DMS 273 (cell line): ENCODE measurements at regions not wholly inside any gene's neighbourhood (a gene's known extent, or its start where the extent isn't known, plus 50 kb on each side); places are given as distances from the start of the nearest gene placed in this dataset.

Experiments
- DNase-seq: peaks from one replicate; lab custom pipeline; 2025; ENCODE audit not compliant: unreplicated experiment; lab: John Stamatoyannopoulos, UW

DNA sequence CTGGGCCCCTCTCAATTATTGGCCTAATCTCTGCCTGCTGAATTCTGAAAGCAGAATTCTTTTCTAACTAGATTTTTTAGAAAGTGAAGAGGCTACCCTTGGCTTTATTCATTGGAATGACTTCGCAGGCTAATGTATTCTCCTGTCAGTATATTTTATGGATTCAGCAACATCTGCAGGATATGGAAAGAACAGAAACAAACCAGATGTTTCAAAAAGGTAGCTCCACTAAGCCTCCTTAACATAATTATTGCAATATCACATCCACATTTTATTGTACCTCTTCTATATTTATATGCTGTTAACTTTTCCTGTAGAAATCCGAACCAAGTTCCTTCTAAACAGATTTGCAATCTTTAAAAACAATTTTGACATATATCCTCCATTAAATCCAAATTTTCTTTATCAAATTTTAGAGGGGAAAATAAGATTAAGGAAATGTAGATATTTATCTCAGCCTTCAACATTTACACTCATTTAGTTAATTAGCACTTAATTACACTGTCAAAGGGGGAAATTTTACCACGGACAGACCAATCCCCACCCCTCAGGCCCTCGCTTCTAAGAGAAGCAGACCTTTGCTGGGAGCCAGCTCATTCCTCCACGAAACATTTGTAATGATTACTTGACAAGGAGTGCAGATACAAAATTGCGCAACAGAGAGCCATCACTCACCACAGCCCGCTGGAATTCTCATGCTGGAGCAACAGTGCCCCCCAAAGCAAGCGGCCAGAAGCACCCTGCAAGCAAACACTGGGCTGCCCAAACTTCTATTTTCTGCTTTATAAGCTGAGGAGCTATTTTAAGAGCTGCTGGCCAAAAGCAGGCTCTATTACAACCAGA lies 253.4 kb downstream of the ETAA1 start:
- peak; percentile 88 for DNase-seq

DNA sequence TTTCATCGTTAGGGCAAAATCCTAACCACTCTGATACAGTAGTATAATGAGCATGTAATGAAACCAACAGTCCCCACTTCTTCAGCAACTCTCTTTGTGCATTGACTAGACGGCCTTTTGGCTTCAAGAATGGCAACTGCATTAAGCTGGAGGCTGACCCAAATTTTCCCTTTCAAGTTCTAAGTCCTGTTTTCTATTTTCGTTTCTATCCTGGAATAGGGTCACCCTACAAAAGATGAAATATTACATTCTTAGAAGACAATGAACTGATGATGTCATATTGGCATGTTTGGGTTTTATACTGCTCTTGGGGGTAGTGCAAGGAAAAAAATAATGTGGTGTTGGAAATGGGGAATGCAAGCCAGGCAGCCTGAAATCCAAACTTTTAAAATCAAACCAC lies 254.4 kb downstream of the ETAA1 start:
- DNase-seq, result no peak

DNA sequence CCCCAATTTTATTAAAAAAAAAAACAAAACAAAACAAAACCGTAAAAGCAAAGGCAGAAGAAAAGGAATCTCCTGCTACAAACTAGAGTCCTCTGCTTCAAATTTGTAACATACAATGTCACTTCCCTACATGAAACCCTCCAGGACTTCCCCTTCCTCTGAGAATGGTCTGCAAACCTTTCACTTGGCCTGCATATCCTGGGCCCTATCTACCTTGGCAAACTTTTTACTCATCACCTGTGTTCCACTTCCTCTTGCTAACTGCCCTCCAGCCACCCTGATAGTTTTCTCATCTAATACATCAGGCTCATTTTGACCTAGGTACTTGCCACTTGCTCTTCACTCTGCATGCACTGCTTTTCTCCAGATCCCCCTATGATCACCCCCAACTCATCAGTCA lies 255.5 kb downstream of the ETAA1 start:
- DNase-seq, result no peak

DNA sequence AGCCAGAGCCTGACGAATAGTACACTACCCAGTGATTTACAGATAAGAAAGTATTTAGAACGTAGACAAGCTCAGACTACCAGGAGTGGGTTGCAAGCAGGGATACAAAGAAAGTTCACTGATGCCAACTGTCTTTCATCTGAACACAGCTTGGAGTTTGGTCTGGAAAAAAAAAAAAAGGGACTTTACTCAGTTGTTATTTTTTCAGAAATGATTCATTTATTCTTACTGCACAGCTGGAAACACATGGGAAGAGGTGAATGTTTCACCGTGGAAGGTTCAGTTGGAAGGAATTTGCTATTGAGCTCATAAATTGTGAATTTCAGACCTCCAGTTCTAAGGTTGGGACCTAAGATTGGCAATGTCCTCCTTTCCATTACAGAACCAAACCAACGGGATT lies 259.7 kb downstream of the ETAA1 start:
- DNase-seq, result no peak

DNA sequence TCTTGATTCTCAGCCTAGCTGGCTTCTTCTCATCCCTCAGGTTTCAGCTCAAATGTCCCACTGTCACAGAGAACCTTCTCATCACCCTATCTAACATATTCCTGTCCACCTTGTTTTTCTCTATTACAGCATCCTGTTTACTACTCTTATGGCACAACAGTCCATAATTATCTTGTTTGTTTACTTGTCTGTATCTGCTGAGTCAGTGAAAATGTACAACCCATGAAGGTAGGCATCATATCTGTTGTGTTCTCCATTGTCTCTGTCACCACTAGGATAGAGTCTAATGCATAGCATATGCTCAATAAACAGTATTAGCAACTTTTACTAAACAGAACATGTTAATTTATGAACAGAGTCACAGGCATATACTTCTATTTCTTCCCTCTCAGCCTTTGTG lies 261.7 kb downstream of the ETAA1 start:
- DNase-seq, result no peak

DNA sequence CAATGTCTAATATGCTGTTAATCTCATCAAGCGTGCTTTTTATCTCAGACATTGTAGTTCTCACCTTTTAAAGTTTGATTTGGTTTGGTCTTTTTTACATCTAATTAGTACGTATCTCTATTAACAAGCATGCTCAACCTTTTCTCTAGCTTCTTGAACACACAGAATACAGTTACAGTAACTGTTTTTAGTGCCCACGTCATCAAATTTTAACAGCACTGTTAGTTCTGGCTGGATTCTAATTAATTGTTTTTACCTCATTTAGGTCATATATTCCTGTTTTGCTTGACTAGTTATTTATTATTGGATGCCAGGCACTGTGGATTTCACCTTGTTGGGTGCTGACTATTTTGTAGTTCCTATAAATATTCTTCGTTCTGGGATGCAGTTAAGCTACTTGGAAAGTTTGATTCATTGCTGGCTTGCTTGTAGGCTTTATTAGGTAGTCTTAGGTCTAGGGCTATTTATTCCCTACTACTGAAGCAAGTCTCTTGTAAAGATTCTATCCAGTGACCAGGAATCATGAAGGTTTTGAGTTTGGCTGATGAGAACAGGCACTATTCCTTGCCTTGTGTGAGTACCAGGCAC lies 263.0 kb downstream of the ETAA1 start:
- DNase-seq, result no peak

DNA sequence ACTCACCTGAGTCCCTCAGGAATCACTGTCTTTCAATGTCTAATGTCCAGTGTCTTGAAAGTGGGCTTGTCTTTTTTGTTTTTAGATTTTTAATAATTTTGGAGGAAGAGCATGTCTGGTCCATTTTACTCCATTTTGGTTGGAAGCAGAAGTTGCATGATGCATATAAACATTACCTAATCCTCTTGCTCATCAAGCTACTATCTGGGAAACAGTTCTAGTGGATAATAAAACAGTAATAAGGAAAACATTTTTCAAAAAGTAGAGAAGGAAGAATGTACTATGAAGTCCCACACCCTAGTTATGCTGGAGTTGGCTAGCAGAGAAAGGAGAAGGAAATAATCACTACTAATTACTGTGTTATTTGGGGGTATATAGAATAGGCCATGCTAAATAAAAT lies 263.7 kb downstream of the ETAA1 start:
- no peak for DNase-seq

DNA sequence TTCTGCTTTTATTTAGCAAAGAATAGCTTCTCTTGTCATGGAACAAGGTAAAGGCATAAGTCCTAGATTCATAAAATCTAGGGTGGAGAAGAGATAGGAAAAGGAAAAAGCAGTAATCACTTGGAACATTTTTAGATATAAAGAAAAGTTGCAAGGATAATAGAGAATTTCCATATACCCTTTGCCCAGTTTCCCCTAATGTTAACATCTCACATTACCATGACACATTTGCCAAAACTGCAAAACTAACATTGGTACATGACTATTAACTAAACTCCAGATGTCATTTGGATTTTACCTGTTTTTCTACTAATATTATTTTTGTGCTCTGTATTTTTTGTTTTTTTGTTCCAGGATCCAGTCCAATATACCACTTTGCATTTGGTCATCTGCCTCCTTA lies 265.1 kb downstream of the ETAA1 start:
- no peak for DNase-seq

DNA sequence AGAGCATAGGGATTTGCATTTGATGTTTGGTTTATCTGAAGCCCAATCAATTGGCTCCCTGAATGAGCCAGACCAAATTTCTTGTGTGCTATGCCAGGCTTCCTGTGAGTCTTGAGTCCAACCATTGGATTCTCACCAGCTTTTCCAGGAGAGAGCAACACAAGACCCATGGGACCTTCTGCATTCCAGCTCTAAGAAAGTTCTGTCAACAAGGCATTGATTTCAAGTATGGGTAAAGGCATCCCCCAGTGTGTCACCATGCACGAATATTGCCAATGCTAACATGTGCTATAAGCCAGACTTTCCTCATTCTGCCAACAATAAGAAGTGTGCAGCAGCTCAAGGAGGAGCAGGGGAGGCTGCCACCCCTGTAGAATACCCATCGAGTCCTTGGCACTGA lies 266.6 kb downstream of the ETAA1 start:
- DNase-seq, result no peak

DNA sequence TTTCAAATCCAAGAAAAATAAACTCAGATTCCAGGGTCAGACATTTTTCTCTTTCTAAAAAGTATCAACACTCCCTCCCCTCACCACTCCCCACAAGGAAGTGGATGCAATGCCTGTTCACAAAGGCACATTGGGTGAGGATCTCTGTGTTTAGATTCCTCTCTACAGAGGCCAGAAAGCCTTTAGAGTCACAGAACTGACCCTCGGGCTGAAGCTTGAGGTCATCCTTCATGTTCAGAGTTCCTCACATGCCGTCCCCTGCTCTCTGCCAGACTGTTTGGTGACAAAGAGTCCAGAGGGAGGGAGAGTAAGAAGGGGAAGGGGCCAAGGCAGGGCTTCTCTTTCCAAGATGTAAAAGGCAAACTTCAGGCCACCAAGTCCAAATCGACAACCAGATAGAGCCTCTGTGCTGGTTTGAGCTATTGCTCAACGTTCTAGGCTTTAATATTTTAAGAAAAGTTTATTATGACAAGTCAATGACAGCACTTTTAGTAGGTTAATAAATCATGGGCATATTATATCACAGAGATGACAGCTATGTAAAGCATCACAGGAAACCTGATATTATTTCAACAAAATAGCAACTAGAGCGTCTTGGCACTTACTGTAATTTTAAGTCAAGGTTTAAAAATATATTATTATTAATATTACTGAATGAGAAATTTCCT lies 269.4 kb downstream of the ETAA1 start:
- no peak for DNase-seq

DNA sequence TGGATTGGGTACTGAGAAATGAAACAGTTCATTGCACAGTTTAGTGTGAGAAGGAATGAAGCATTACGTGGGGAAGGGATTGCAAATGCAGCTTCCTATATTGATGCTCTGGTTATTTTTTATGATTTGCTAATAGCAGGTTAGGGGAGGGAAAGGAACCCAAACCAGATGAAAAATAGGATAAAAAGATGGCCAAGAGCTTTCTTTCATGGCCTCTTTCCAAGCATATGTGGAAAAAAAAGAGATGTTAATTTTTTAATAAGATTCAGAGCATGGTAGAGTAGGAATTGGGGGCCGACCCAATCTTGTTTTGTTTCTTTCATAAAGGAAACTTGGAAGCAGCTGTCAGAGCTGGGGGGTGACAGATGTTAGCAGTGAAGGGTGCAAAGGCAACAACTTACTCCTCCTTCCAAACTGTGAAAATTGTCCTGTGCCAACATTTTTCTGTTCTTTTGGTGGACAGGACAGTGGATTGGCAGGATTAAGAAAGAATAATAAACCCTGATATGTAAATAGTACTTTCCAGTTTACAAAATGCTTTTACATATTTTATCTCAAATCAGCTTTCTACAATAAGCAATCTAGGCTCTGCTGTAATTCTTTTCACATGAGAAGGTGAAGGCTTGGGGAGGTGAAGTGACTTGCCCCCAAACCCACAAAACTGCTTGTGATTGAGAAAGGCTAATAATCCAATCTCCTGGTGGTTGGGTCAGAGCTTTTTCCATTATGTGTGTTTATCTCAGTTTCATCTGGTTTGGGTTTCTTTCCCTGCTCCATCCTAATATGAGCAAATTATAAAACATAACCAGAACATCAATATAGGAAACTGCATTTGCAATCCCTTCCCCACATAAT lies 270.1 kb downstream of the ETAA1 start:
- DNase-seq, result peak; percentile 84

DNA sequence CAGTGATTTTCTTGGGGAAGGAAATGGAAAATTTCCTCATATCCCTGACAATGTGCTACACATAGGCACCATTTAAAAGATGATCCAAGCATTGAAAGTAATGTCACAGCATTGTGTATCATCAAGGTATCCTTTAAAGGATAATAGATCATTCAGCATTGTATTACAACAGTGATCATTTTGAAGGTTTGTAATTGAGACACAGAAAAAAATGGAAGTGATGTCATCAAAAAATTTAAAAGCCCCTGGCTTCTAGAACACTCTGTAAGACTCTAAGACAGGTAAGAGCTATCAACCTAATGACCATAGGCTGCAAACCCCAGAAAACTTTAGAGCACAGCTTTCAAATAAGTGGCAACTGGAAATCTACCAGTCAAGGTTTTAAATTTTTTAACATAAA lies 271.4 kb downstream of the ETAA1 start:
- DNase-seq, result no peak

DNA sequence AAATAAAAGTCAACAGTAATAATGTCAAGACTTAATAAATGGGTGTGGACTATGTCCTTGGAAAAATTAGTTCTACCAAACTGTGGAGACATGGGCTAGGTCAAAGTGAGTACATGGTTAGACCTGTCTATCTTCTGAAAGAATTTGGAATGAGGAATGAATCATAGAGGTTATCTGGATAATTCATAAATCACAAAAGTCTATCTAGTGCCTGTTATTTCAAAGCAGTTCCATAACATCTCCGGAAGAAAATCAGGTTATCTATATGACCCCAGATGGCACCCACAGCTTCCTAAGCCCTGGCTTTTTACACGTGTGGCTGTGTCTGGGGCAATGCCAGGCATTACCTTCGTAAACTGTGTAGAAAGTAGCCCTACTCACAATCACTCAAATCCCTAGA lies 272.0 kb downstream of the ETAA1 start:
- DNase-seq, result peak; percentile 33

DNA sequence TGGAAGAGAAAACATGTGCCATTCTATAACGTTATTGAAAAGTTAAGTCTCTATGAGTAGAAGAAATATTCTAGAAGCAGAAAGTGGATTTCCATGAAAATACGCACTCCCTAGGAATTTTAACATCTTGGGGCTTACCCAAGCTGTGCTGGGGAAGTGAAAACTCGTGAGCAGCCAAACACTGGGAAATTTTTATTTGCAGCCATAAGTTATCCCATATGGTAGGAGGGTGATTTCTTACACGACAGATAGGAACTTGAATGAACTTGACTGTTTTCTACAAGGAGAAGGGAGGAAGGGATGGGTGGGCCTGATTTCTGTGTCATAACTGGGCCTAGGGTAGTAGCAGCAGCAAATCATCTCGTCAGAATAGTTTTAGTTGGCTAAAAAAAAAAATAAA lies 272.6 kb downstream of the ETAA1 start:
- DNase-seq, result peak; percentile 22

DNA sequence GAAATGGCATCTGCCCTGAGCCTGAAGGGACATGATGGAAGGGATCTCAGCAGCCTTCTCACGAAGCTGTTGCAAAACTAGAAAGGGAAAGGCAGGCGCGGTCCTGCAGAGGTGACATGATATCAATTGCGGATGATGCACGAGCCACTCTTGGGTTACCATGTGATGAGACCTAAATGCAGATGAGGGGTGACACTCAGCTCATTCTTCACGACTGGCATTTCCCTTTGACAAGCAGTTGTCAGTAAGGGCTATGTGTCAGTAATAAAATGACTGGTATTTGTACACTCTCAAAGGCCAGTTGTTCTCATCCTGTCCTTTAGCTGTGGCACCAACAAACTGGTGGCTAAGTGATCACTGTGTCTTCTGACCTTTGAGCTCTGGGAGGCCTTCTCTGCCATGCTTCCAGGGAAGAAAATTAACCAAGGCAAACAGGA lies 273.6 kb downstream of the ETAA1 start:
- DNase-seq, result no peak

DNA sequence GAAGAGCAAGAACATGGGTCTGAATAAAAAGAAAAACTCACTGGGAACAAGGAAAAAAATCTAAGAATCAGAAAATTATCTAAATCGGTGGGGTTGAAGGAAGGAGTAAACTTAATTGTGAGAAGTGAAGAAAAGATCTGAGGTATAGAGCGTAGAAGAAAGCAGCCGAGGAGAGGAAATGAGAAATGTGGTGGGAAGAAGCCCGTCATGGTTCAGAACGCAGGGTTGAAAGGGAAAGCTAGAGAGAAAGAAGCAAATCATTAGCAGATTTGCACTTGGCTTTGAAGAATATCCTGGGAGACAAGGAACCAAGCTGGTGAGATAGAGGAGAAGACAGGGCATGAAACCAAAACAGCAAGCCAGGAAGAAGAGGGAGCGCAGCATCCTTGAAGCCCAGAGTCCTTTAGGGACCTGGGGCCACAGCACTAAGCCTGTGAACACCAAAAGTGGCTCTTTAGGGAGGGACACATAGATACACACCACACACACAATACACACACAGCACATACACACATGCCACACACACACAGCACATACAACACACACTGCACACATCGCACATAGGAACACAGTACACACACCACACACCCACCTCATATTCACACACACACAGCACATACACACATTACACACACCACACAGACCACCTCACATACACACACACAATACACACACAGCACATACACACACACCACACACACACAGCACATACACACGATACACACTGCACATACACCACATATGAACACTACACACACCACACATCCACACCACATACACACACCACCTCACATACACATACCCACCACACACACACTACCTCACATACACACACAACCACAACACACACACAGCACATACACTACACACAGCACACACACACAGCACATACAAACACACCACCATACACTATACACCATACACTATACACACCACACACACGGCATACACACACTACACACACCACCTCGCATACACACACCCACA lies 274.6 kb downstream of the ETAA1 start:
- no peak for DNase-seq

DNA sequence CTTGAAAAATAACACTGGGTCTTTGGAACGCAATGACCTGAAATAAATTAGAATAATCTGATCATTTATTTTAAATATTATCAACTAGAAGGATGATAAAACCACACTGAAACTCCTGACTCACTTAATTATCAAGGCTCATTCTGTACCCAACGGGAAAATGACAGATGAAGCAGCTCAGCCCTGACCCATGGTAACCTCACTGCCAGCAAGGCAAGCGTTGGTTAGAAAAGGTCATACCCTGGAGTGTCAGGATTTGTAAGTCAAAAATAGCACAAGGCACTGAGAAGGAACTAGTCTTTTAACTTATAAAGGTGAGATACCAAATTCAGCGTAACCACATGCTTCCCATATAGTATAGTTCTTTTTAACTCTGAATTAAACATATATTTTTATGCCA lies 277.5 kb downstream of the ETAA1 start:
- no peak for DNase-seq

DNA sequence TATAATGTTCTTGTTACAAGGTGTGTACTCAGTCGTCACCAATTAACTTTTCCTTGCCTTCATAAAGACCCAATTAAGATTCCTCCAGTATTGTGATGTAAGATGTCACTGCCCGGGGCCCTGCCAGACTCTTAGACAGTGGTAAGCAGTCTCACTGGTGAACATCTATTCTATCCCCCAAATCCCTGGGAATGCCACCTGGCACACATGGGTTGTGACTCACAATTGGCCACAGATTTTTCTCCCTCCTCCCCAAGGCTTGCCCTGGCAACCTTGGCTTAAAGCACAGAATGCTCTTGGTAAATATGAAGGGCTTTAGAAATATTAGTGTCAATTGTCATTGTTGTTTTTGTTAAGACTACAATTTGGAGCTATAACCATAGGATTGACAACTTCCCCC lies 287.9 kb downstream of the ETAA1 start:
- DNase-seq, result no peak

DNA sequence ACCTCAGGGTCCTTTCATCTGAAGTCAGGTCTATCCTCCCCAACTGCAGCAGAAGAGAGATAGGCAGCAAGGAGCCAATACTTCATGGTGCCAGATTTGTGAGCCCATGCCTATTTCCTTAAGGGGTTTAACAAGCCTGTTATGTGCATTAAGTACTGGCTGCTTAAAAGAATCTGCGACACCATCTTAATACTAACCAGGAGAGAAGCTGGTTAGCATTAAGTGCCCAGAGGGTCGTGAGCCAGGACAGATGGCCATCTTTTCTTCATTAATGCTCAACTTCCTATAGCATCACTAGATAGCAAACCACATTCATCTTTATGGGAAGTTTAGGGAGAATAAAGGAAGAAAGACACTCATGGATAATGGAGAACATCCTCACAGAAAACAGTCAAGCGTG lies 289.1 kb downstream of the ETAA1 start:
- DNase-seq, result no peak

DNA sequence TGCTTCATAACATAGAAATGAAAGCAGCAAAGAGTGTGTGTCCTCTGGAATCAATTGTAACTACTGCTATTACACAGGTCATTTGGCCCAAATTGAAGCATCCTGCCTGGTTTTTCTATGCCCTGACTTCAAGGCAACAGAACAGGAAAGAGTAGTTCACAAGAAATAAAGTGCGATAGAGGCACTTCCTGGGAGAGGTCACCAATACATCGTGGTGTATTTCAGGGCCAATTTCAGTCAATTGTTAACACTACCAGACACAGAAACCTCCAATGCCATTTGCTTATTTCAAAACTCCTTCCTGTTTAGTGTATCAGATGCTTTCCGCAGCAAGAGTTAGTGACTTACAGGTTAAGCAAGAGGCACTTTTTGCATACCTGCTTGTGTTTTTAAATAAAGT lies 292.1 kb downstream of the ETAA1 start:
- DNase-seq, result no peak
